ENCODE measurements at regions not wholly inside any gene's neighbourhood (a gene's known extent, or its start where the extent isn't known, plus 50 kb on each side); places are given as distances from the start of the nearest gene placed in this dataset.

DNA sequence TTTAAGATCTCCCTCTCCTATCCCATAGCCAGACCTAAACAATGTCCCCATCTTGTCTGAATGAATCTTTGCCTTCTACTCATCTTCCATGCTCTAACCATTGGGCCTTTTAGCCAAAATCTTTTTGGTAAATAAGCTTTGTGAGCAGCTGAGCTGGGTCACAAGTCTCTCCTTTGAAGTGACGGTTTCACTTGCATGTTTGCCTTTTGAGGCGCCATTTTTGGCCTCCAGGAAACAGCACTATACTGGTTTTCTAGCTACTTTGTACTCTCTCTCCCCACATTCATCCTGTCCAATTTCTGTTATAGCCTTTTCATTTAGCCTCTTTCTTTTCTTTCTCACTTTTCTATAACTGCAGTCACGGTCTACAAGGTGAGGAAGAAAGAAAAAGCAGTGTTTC lies 195.5 kb upstream of the C9orf72 start (continued):
- TF ChIP-seq, protein P1, sequence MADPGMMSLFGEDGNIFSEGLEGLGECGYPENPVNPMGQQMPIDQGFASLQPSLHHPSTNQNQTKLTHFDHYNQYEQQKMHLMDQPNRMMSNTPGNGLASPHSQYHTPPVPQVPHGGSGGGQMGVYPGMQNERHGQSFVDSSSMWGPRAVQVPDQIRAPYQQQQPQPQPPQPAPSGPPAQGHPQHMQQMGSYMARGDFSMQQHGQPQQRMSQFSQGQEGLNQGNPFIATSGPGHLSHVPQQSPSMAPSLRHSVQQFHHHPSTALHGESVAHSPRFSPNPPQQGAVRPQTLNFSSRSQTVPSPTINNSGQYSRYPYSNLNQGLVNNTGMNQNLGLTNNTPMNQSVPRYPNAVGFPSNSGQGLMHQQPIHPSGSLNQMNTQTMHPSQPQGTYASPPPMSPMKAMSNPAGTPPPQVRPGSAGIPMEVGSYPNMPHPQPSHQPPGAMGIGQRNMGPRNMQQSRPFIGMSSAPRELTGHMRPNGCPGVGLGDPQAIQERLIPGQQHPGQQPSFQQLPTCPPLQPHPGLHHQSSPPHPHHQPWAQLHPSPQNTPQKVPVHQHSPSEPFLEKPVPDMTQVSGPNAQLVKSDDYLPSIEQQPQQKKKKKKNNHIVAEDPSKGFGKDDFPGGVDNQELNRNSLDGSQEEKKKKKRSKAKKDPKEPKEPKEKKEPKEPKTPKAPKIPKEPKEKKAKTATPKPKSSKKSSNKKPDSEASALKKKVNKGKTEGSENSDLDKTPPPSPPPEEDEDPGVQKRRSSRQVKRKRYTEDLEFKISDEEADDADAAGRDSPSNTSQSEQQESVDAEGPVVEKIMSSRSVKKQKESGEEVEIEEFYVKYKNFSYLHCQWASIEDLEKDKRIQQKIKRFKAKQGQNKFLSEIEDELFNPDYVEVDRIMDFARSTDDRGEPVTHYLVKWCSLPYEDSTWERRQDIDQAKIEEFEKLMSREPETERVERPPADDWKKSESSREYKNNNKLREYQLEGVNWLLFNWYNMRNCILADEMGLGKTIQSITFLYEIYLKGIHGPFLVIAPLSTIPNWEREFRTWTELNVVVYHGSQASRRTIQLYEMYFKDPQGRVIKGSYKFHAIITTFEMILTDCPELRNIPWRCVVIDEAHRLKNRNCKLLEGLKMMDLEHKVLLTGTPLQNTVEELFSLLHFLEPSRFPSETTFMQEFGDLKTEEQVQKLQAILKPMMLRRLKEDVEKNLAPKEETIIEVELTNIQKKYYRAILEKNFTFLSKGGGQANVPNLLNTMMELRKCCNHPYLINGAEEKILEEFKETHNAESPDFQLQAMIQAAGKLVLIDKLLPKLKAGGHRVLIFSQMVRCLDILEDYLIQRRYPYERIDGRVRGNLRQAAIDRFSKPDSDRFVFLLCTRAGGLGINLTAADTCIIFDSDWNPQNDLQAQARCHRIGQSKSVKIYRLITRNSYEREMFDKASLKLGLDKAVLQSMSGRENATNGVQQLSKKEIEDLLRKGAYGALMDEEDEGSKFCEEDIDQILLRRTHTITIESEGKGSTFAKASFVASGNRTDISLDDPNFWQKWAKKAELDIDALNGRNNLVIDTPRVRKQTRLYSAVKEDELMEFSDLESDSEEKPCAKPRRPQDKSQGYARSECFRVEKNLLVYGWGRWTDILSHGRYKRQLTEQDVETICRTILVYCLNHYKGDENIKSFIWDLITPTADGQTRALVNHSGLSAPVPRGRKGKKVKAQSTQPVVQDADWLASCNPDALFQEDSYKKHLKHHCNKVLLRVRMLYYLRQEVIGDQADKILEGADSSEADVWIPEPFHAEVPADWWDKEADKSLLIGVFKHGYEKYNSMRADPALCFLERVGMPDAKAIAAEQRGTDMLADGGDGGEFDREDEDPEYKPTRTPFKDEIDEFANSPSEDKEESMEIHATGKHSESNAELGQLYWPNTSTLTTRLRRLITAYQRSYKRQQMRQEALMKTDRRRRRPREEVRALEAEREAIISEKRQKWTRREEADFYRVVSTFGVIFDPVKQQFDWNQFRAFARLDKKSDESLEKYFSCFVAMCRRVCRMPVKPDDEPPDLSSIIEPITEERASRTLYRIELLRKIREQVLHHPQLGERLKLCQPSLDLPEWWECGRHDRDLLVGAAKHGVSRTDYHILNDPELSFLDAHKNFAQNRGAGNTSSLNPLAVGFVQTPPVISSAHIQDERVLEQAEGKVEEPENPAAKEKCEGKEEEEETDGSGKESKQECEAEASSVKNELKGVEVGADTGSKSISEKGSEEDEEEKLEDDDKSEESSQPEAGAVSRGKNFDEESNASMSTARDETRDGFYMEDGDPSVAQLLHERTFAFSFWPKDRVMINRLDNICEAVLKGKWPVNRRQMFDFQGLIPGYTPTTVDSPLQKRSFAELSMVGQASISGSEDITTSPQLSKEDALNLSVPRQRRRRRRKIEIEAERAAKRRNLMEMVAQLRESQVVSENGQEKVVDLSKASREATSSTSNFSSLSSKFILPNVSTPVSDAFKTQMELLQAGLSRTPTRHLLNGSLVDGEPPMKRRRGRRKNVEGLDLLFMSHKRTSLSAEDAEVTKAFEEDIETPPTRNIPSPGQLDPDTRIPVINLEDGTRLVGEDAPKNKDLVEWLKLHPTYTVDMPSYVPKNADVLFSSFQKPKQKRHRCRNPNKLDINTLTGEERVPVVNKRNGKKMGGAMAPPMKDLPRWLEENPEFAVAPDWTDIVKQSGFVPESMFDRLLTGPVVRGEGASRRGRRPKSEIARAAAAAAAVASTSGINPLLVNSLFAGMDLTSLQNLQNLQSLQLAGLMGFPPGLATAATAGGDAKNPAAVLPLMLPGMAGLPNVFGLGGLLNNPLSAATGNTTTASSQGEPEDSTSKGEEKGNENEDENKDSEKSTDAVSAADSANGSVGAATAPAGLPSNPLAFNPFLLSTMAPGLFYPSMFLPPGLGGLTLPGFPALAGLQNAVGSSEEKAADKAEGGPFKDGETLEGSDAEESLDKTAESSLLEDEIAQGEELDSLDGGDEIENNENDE (IDR thresholded peaks at IDR 0.05; ENCODE audit: insufficient replicate concordance, low read length), result no peak
- TF ChIP-seq GABPA (IDR thresholded peaks at IDR 0.05; ENCODE audit: borderline replicate concordance, insufficient read depth, low read length) (no peak), SUZ12 (IDR thresholded peaks at IDR 0.05; ENCODE audit: low read length) (no peak), ASH2L (IDR thresholded peaks at IDR 0.05; ENCODE audit: low read length) (no peak), KDM5A (IDR thresholded peaks at IDR 0.05; ENCODE audit: low read length) (no peak), SP1 (IDR thresholded peaks at IDR 0.05; ENCODE audit: low read depth, low read length) (no peak), ZNF274 (IDR thresholded peaks at IDR 0.05; ENCODE audit: borderline replicate concordance, extremely low read depth, low read length) (no peak), EZH2 (IDR thresholded peaks at IDR 0.05; ENCODE audit: low read depth, low read length, severe bottlenecking) (no peak)
